HUES48 (cell line): ENCODE measurements at regions not wholly inside any gene's neighbourhood (a gene's known extent, or its start where the extent isn't known, plus 50 kb on each side); places are given as distances from the start of the nearest gene placed in this dataset.
"Not testable (repeated sequence)": the region's sequence is repeated elsewhere in the genome, so short reads cannot be mapped to it uniquely, and the experiment has no call there.

Experiments
- H3K27ac ChIP-seq: one replicate; pipeline ENCODE4 v1.7.0; 2013; ENCODE audit warnings: low read depth, low read length, inconsistent platforms
- H3K27me3 ChIP-seq: 2 replicates; pipeline ENCODE4 v1.6.1; 2013; ENCODE audit warnings: mild to moderate bottlenecking, low read length; ENCODE audit not compliant: control insufficient read depth, insufficient read depth
- H3K36me3 ChIP-seq: 2 replicates; pipeline ENCODE4 v1.6.1; 2013; ENCODE audit warnings: low read length; ENCODE audit not compliant: control insufficient read depth, insufficient read depth
- H3K4me1 ChIP-seq: 2 replicates; pipeline ENCODE4 v1.6.1; 2013; ENCODE audit warnings: mild to moderate bottlenecking, low read length; ENCODE audit not compliant: control insufficient read depth, insufficient read depth
- H3K4me3 ChIP-seq: 2 replicates; pipeline ENCODE4 v1.5.1; 2013; ENCODE audit warnings: mild to moderate bottlenecking, low read depth, low read length
- H3K9ac ChIP-seq: 2 replicates; pipeline ENCODE4 v1.6.1; 2013; ENCODE audit warnings: mild to moderate bottlenecking, low read depth, low read length, moderate library complexity
- H3K9me3 ChIP-seq: 2 replicates; pipeline ENCODE4 v1.6.1; 2013; ENCODE audit warnings: low read length; ENCODE audit not compliant: control insufficient read depth, insufficient read depth

GRCh38 chr6:74434171-74434570 lies 738.2 kb downstream of the CD109 start:
- no peaks in the 10 kb centered on the region for H3K9me3 ChIP-seq
- H3K4me3 ChIP-seq = no peak overlapping the region
- H3K9ac ChIP-seq = no peak overlapping the region
- H3K27ac ChIP-seq = no peak overlapping the region
- no peaks in the 10 kb centered on the region for H3K36me3 ChIP-seq
- no peaks in the 10 kb centered on the region for H3K4me1 ChIP-seq
- H3K27me3 ChIP-seq = no peaks in the 10 kb centered on the region

GRCh38 chr6:74431873-74432580 lies 736.0 kb downstream of the CD109 start:
- H3K27me3 ChIP-seq = no peaks in the 10 kb centered on the region
- no peak overlapping the region for H3K4me3 ChIP-seq
- H3K4me1 ChIP-seq = no peaks in the 10 kb centered on the region
- no peaks in the 10 kb centered on the region for H3K36me3 ChIP-seq
- no peak overlapping the region for H3K9ac ChIP-seq
- no peaks in the 10 kb centered on the region for H3K9me3 ChIP-seq
- no peak overlapping the region for H3K27ac ChIP-seq

GRCh38 chr6:74420221-74420620 lies 724.2 kb downstream of the CD109 start:
- no peak overlapping the region for H3K4me3 ChIP-seq
- H3K36me3 ChIP-seq = no peaks in the 10 kb centered on the region
- H3K9ac ChIP-seq = no peak overlapping the region
- H3K27ac ChIP-seq = no peak overlapping the region
- H3K9me3 ChIP-seq = no peaks in the 10 kb centered on the region
- no peaks in the 10 kb centered on the region for H3K27me3 ChIP-seq
- no peaks in the 10 kb centered on the region for H3K4me1 ChIP-seq

- Histone ChIP-seq H3K9ac (no peak overlapping the region), H3K4me1 (no peaks in the 10 kb centered on the region), H3K27ac (no peak overlapping the region), H3K9me3 (no peaks in the 10 kb centered on the region), H3K36me3 (no peaks in the 10 kb centered on the region), H3K4me3 (no peak overlapping the region), H3K27me3 (no peaks in the 10 kb centered on the region)
Measured at GRCh38 chr6:74415056-74415455, 719.1 kb downstream of the CD109 start.

- H3K36me3 ChIP-seq = no peaks in the 10 kb centered on the region
- peaks cover 4% of the 10 kb centered on the region; the same call in 1 of the 2 replicates for H3K4me1 ChIP-seq
- H3K9me3 ChIP-seq = no peaks in the 10 kb centered on the region
- H3K4me3 ChIP-seq = no peak overlapping the region
- no peak overlapping the region for H3K27ac ChIP-seq
- no peak overlapping the region for H3K9ac ChIP-seq
- no peaks in the 10 kb centered on the region for H3K27me3 ChIP-seq
Measured at GRCh38 chr6:74410630-74411029, 714.6 kb downstream of the CD109 start.

- Histone ChIP-seq H3K9ac (no peak overlapping the region), H3K4me3 (no peak overlapping the region), H3K4me1 (peaks cover 4% of the 10 kb centered on the region; the same call in 1 of the 2 replicates), H3K36me3 (no peaks in the 10 kb centered on the region), H3K27ac (no peak overlapping the region), H3K27me3 (no peaks in the 10 kb centered on the region), H3K9me3 (no peaks in the 10 kb centered on the region)
Measured at GRCh38 chr6:74409447-74409846, 713.4 kb downstream of the CD109 start.

GRCh38 chr6:74408844-74409243 lies 712.8 kb downstream of the CD109 start:
- no peak overlapping the region for H3K27ac ChIP-seq
- no peaks in the 10 kb centered on the region for H3K9me3 ChIP-seq
- H3K9ac ChIP-seq = no peak overlapping the region
- H3K27me3 ChIP-seq = no peaks in the 10 kb centered on the region
- H3K4me3 ChIP-seq = no peak overlapping the region
- no peaks in the 10 kb centered on the region for H3K36me3 ChIP-seq
- peaks cover 4% of the 10 kb centered on the region; the same call in 1 of the 2 replicates for H3K4me1 ChIP-seq

GRCh38 chr6:74404366-74404765 lies 708.4 kb downstream of the CD109 start:
- no peak overlapping the region for H3K27ac ChIP-seq
- H3K4me3 ChIP-seq = no peak overlapping the region
- H3K36me3 ChIP-seq = no peaks in the 10 kb centered on the region
- H3K27me3 ChIP-seq = no peaks in the 10 kb centered on the region
- H3K4me1 ChIP-seq = peaks cover 4% of the 10 kb centered on the region; the same call in 1 of the 2 replicates
- H3K9me3 ChIP-seq = no peaks in the 10 kb centered on the region
- no peak overlapping the region for H3K9ac ChIP-seq

GRCh38 chr6:74402781-74403180 lies 706.8 kb downstream of the CD109 start:
- H3K4me3 ChIP-seq = no peak overlapping the region
- H3K9me3 ChIP-seq = no peaks in the 10 kb centered on the region
- H3K4me1 ChIP-seq = no peaks in the 10 kb centered on the region
- no peak overlapping the region for H3K9ac ChIP-seq
- no peak overlapping the region for H3K27ac ChIP-seq
- no peaks in the 10 kb centered on the region for H3K27me3 ChIP-seq
- no peaks in the 10 kb centered on the region for H3K36me3 ChIP-seq

- not testable (repeated sequence) for H3K27me3 ChIP-seq, H3K9ac ChIP-seq, H3K4me3 ChIP-seq, H3K27ac ChIP-seq, H3K9me3 ChIP-seq, H3K4me1 ChIP-seq, H3K36me3 ChIP-seq
Measured at GRCh38 chr6:74378437-74378836, 682.4 kb downstream of the CD109 start.

GRCh38 chr6:74369556-74369993 lies 673.6 kb downstream of the CD109 start:
- Histone ChIP-seq H3K4me3 (no peak overlapping the region), H3K9ac (no peak overlapping the region), H3K4me1 (no peaks in the 10 kb centered on the region), H3K9me3 (no peaks in the 10 kb centered on the region), H3K27me3 (no peaks in the 10 kb centered on the region), H3K27ac (no peak overlapping the region), H3K36me3 (no peaks in the 10 kb centered on the region)
